ENCODE measurements at regions not wholly inside any gene's neighbourhood (a gene's known extent, or its start where the extent isn't known, plus 50 kb on each side); places are given as distances from the start of the nearest gene placed in this dataset.
"Not testable (repeated sequence)": the region's sequence is repeated elsewhere in the genome, so short reads cannot be mapped to it uniquely, and the experiment has no call there.

- DNase-seq = no peak
Observed at GRCh38 chr4:162838671-162839070, 328.0 kb downstream of the NAF1 start.

GRCh38 chr4:162837679-162838078 lies 329.0 kb downstream of the NAF1 start:
- no peak for DNase-seq

- no peak for DNase-seq
Observed at GRCh38 chr4:162837241-162837640, 329.4 kb downstream of the NAF1 start.

GRCh38 chr4:162836773-162837172 lies 329.9 kb downstream of the NAF1 start:
- no peak for DNase-seq

GRCh38 chr4:162836258-162836657 lies 330.4 kb downstream of the NAF1 start:
- DNase-seq = not testable (repeated sequence)

- DNase-seq = no peak
Observed at GRCh38 chr4:162830899-162831298, 335.8 kb downstream of the NAF1 start.

- DNase-seq = not testable (repeated sequence)
Observed at GRCh38 chr4:162817374-162817773, 349.3 kb downstream of the NAF1 start.

GRCh38 chr4:162804351-162804924 lies 362.3 kb downstream of the NAF1 start:
- no peak for DNase-seq

GRCh38 chr4:162803378-162803777 lies 363.3 kb downstream of the NAF1 start:
- no peak for DNase-seq

GRCh38 chr4:162797108-162797507 lies 369.6 kb downstream of the NAF1 start:
- no peak for DNase-seq

- no peak for DNase-seq
Observed at GRCh38 chr4:162793571-162793970, 373.1 kb downstream of the NAF1 start.

- no peak for DNase-seq
Observed at GRCh38 chr4:162793004-162793403, 373.7 kb downstream of the NAF1 start.

GRCh38 chr4:162791226-162791625 lies 375.5 kb downstream of the NAF1 start:
- DNase-seq = no peak

GRCh38 chr4:162787120-162787519 lies 379.6 kb downstream of the NAF1 start:
- no peak for DNase-seq

GRCh38 chr4:162782778-162783525 lies 383.7 kb downstream of the NAF1 start:
- no peak for DNase-seq

GRCh38 chr4:162782096-162782777 lies 384.5 kb downstream of the NAF1 start:
- DNase-seq = no peak

- no peak for DNase-seq
Observed at GRCh38 chr4:162770761-162771490, 395.8 kb downstream of the NAF1 start.

GRCh38 chr4:162767083-162767482 lies 399.6 kb downstream of the NAF1 start:
- no peak for DNase-seq

- DNase-seq = no peak
Observed at GRCh38 chr4:162761965-162762364, 404.7 kb downstream of the NAF1 start.

GRCh38 chr4:162740228-162740627 lies 426.5 kb downstream of the NAF1 start:
- DNase-seq = not testable (repeated sequence)

GRCh38 chr4:162739596-162739995 lies 427.1 kb downstream of the NAF1 start:
- DNase-seq = not testable (repeated sequence)

- no peak for DNase-seq
Observed at GRCh38 chr4:162732876-162733275, 433.8 kb downstream of the NAF1 start.

- DNase-seq = no peak
Observed at GRCh38 chr4:162727766-162728165, 438.9 kb downstream of the NAF1 start.
